H1 (cell line): ENCODE measurements at regions not wholly inside any gene's neighbourhood (a gene's known extent, or its start where the extent isn't known, plus 50 kb on each side); places are given as distances from the start of the nearest gene placed in this dataset.

Source experiments
- CTCF ChIA-PET: fragments of 300-600 bp; sonication (Branson Sonifier 250); formaldehyde crosslinking; loops from one replicate; lab custom pipeline; 2021; ENCODE audit not compliant: partially characterized antibody; lab: Charles Lee
- POLR2A ChIA-PET: fragments of 300-600 bp; sonication (Branson Sonifier 250); formaldehyde crosslinking; loops from one replicate; lab custom pipeline; 2021; ENCODE audit warnings: inconsistent platforms; ENCODE audit not compliant: partially characterized antibody; lab: Charles Lee
- DNase-seq, 2 experiments: peaks; one replicate each; pipeline versions ENCODE4 v3.0.0 to v3.0.0-alpha.2; 2010 to 2022; ENCODE audit warnings: low spot score in 2 of 2, low read depth in 1 of 2, mixed read lengths in 1 of 2
- FAIRE-seq: peaks from 2 replicates; lab custom pipeline; 2011; peaks lifted over from hg19 to GRCh38; lab: Jason Lieb, UNC
- H2AFZ ChIP-seq: 2 replicates; pipeline ENCODE4 v1.8.1; 2012; ENCODE audit warnings: low read length, inconsistent platforms
- H2AK5ac ChIP-seq: 2 replicates; pipeline ENCODE4 v1.6.1; 2013; ENCODE audit warnings: low read depth, low read length
- H2BK120ac ChIP-seq: replicated peaks from 2 replicates; pipeline ENCODE3; 2013; ENCODE audit warnings: low read depth, low read length, inconsistent platforms
- H2BK12ac ChIP-seq: 2 replicates; pipeline ENCODE4 v1.6.1; 2013; ENCODE audit warnings: low read depth, low read length
- H2BK15ac ChIP-seq: 2 replicates; pipeline ENCODE4 v1.6.1; 2013; ENCODE audit warnings: low read length
- H2BK20ac ChIP-seq: 2 replicates; pipeline ENCODE4 v1.6.1; 2013; ENCODE audit warnings: low read length
- H2BK5ac ChIP-seq: 2 replicates; pipeline ENCODE4 v1.6.1; 2013; ENCODE audit warnings: low read depth, low read length
- H3K14ac ChIP-seq: 2 replicates; pipeline ENCODE4 v1.6.1; 2013; ENCODE audit warnings: inconsistent platforms; ENCODE audit not compliant: insufficient read length
- H3K18ac ChIP-seq: 2 replicates; pipeline ENCODE4 v1.6.1; 2013; ENCODE audit warnings: low read length; ENCODE audit errors: extremely low read depth
- H3K23ac ChIP-seq: 2 replicates; pipeline ENCODE4 v1.6.1; 2013; ENCODE audit warnings: inconsistent platforms; ENCODE audit not compliant: insufficient read length
- H3K23me2 ChIP-seq: 2 replicates; pipeline ENCODE4 v1.6.1; 2013; ENCODE audit warnings: low read depth, low read length
- H3K27ac ChIP-seq: 2 replicates; pipeline ENCODE4 v1.6.1; 2011; ENCODE audit warnings: low read depth, low read length, inconsistent platforms
- H3K27me3 ChIP-seq, 4 experiments: replicated peaks in 1 of 4; 1 replicate in 1 of 4; 2 replicates in 3 of 4; pipeline versions ENCODE4 v1.6.1 to v1.8.1; 2011 to 2013; ENCODE audit warnings: low read length in 3 of 4, mild to moderate bottlenecking in 3 of 4, inconsistent platforms in 2 of 4, mixed read lengths in 2 of 4, moderate library complexity in 1 of 4; ENCODE audit not compliant: control insufficient read depth in 3 of 4, insufficient read depth in 3 of 4; ENCODE audit errors: extremely low read depth in 1 of 4
- H3K36me3 ChIP-seq, 4 experiments: 2 replicates each; pipeline versions ENCODE4 v1.6.1 to v1.8.1; 2011 to 2013; ENCODE audit warnings: mild to moderate bottlenecking in 4 of 4, low read length in 3 of 4, moderate library complexity in 2 of 4, control low read depth in 1 of 4, inconsistent platforms in 1 of 4; ENCODE audit not compliant: insufficient read depth in 4 of 4, control insufficient read depth in 2 of 4
- H3K4ac ChIP-seq: replicated peaks from 2 replicates; pipeline ENCODE3; 2013; ENCODE audit warnings: low read length, low read depth, mixed read lengths, inconsistent platforms; ENCODE audit not compliant: insufficient read length
- H3K4me1 ChIP-seq, 4 experiments: replicated peaks in 1 of 4; 1 replicate in 1 of 4; 2 replicates in 3 of 4; pipeline versions ENCODE4 v1.6.1 to v1.8.1; 2011 to 2013; ENCODE audit warnings: low read length in 3 of 4, inconsistent platforms in 2 of 4, mixed read lengths in 1 of 4; ENCODE audit not compliant: insufficient read depth in 4 of 4, control insufficient read depth in 3 of 4
- H3K4me2 ChIP-seq, 2 experiments: 2 replicates each; pipeline versions ENCODE4 v1.6.1 to v1.8.1; 2011 to 2013; ENCODE audit warnings: low read depth in 2 of 2, low read length in 2 of 2, control low read depth in 1 of 2, inconsistent platforms in 1 of 2, mild to moderate bottlenecking in 1 of 2; ENCODE audit not compliant: insufficient read depth in 1 of 2
- H3K4me3 ChIP-seq, 4 experiments: fragments of 200-600, 300-600 bp in 1 of 4; sonication (generic), shearing (Covaris generic), sonication (Bioruptor Twin) in 1 of 4; 2 replicates each; pipeline versions ENCODE4 v1.5.1 to v1.8.1; 2011 to 2016; ENCODE audit warnings: low read length in 4 of 4, low read depth in 3 of 4, control low read depth in 2 of 4, inconsistent platforms in 2 of 4, mild to moderate bottlenecking in 2 of 4, mixed read lengths in 1 of 4, moderate library complexity in 1 of 4; ENCODE audit not compliant: insufficient read depth in 2 of 4; ENCODE audit errors: extremely low read depth in 1 of 4
- H3K56ac ChIP-seq: replicated peaks from 2 replicates; pipeline ENCODE3; 2013; ENCODE audit warnings: low read depth, mild to moderate bottlenecking, mixed read lengths, low read length, inconsistent platforms; ENCODE audit not compliant: insufficient read length
- H3K79me1 ChIP-seq: 2 replicates; pipeline ENCODE4 v1.6.1; 2013; ENCODE audit warnings: low read depth, low read length, control low read depth
- H3K79me2 ChIP-seq, 2 experiments: 2 replicates each; pipeline versions ENCODE4 v1.6.1 to v1.8.1; 2012 to 2013; ENCODE audit warnings: low read length in 2 of 2, mild to moderate bottlenecking in 2 of 2, inconsistent platforms in 1 of 2; ENCODE audit not compliant: insufficient read depth in 2 of 2, control insufficient read depth in 1 of 2
- H3K9ac ChIP-seq, 4 experiments: replicated peaks in 1 of 4; 1 replicate in 1 of 4; 2 replicates in 3 of 4; pipeline versions ENCODE4 v1.6.1 to v1.8.1; 2011 to 2013; ENCODE audit warnings: low read depth in 3 of 4, low read length in 3 of 4, control low read depth in 2 of 4, mild to moderate bottlenecking in 2 of 4, moderate library complexity in 2 of 4, inconsistent platforms in 1 of 4; ENCODE audit errors: extremely low read depth in 1 of 4
- H3K9me3 ChIP-seq, 2 experiments: 2 replicates each; pipeline versions ENCODE4 v1.6.1 to v1.8.1; 2012 to 2013; ENCODE audit warnings: mild to moderate bottlenecking in 2 of 2, moderate library complexity in 2 of 2, control low read depth in 1 of 2, inconsistent platforms in 1 of 2, low read depth in 1 of 2, low read length in 1 of 2, mixed read lengths in 1 of 2; ENCODE audit not compliant: insufficient read depth in 2 of 2
- H4K20me1 ChIP-seq, 2 experiments: replicated peaks in 1 of 2; 2 replicates each; pipeline versions ENCODE3 to v1.8.1; 2011 to 2013; ENCODE audit warnings: inconsistent platforms in 2 of 2, low read length in 2 of 2, mild to moderate bottlenecking in 1 of 2; ENCODE audit not compliant: insufficient read depth in 2 of 2, control insufficient read depth in 1 of 2
- H4K5ac ChIP-seq: 2 replicates; pipeline ENCODE4 v1.6.1; 2013; ENCODE audit warnings: low read length, low read depth, mixed read lengths, inconsistent platforms; ENCODE audit not compliant: insufficient read length
- H4K8ac ChIP-seq: 2 replicates; pipeline ENCODE4 v1.8.0; 2013; ENCODE audit warnings: mild to moderate bottlenecking, moderate library complexity, low read length, inconsistent platforms; ENCODE audit not compliant: insufficient read depth; ENCODE audit errors: extremely low read depth
- H4K91ac ChIP-seq: replicated peaks from 2 replicates; pipeline ENCODE3; 2013; ENCODE audit warnings: low read length, mixed read lengths, inconsistent platforms; ENCODE audit not compliant: insufficient read length
- CBX8 ChIP-seq: fragments of 300-800, 300-1000 bp; sonication (generic); IDR thresholded peaks from 2 replicates; pipeline ENCODE4 v1.7.1; 2016; ENCODE audit warnings: low read depth, low read length, borderline replicate concordance
- CEBPB ChIP-seq: IDR thresholded peaks from 2 replicates; pipeline ENCODE4 v1.6.1; 2012; ENCODE audit warnings: low read depth, low read length
- KDM5A ChIP-seq: fragments of 200-600 bp; IDR thresholded peaks from 2 replicates; pipeline ENCODE4 v1.7.1; 2012; ENCODE audit warnings: mild to moderate bottlenecking, low read length, inconsistent platforms, mixed read lengths
- SP2 ChIP-seq: IDR thresholded peaks from 2 replicates; pipeline ENCODE4 v1.6.1; 2012; ENCODE audit warnings: mild to moderate bottlenecking, low read length, inconsistent platforms
- SRF ChIP-seq: IDR thresholded peaks from 2 replicates; pipeline ENCODE4 v1.6.1; 2011; ENCODE audit warnings: mild to moderate bottlenecking, low read depth, low read length, moderate library complexity
- TAF1 ChIP-seq: IDR thresholded peaks from 2 replicates; pipeline ENCODE4 v1.6.1; 2011; ENCODE audit warnings: mild to moderate bottlenecking, low read depth, low read length
- WGBS, 2 experiments: shearing (Covaris generic) in 1 of 2; methylation state at CpG; one replicate each; pipeline versions ENCODE4 v1.1.6 to v1.1.7; 2013 to 2015; ENCODE audit warnings: low lambda C conversion rate in 2 of 2, mixed read lengths in 2 of 2, inconsistent platforms in 1 of 2, low coverage in 1 of 2, missing lambda C conversion rate in 1 of 2; ENCODE audit not compliant: insufficient replicate concordance in 2 of 2, insufficient coverage in 1 of 2, insufficient read length in 1 of 2; ENCODE audit errors: extremely low coverage in 1 of 2, missing lambda C conversion rate in 1 of 2; 5-methylcytosine and 5-hydroxymethylcytosine counted together

- POLR2A ChIA-PET = no interaction called here
- Histone ChIP-seq H3K4me3 (no peak overlapping the region), H2BK120ac (no peak overlapping the region), H3K36me3 (no peaks in the 10 kb centered on the region), H2BK5ac (no peak overlapping the region), H3K56ac (no peak overlapping the region), H3K9ac (no peak overlapping the region), H3K27ac (no peak overlapping the region), H4K5ac (no peak overlapping the region), H2BK15ac (no peak overlapping the region), H3K14ac (no peak overlapping the region), H3K4ac (no peak overlapping the region), H3K4me2 (no peak overlapping the region), H3K4me1 (no peaks in the 10 kb centered on the region), H4K91ac (no peak overlapping the region), H3K79me2 (no peaks in the 10 kb centered on the region), H3K9me3 (peaks cover 0 to 4% of the 10 kb centered on the region in 2 experiments; a peak in 1 of 4 replicates), H2BK12ac (no peak overlapping the region), H2BK20ac (no peak overlapping the region), H4K20me1 (no peaks in the 10 kb centered on the region), H2AK5ac (no peak overlapping the region), H3K23me2 (no peaks in the 10 kb centered on the region), H3K18ac (no peak overlapping the region), H3K27me3 (no peaks in the 10 kb centered on the region), H3K23ac (no peak overlapping the region), H2AFZ (no peak overlapping the region), H3K79me1 (no peaks in the 10 kb centered on the region), H4K8ac (no peak overlapping the region)
- CTCF ChIA-PET = interaction anchor here (1.1 to 1.2 kb wide), 2 partner anchors 11 to 14 kb away, joined by 3 read pairs; no protein-coding TSS in a partner anchor
- TF ChIP-seq TAF1 = no peak
- TF ChIP-seq SP2 = no peak
- no peak for TF ChIP-seq CEBPB
- no peak for TF ChIP-seq CBX8
- no peak for TF ChIP-seq SRF
- no peak for TF ChIP-seq KDM5A
- 94% methylated on average over 9 of the region's 9 CpGs; no CpG with 5 or more reads in 1 of the 2 experiments for WGBS, 2 experiments
- DNase-seq (no peak), FAIRE-seq (no peak)
Observed at GRCh38 chr6:140907235-140907634, 1225.5 kb upstream of the GJE1 start.
